HG02798 (cell line): ENCODE measurements at regions not wholly inside any gene's neighbourhood (a gene's known extent, or its start where the extent isn't known, plus 50 kb on each side); places are given as distances from the start of the nearest gene placed in this dataset.

ENCODE experiments used
- ATAC-seq: cut with Tn5 transposase; IDR thresholded peaks from one replicate; pipeline ENCODE4 v1.9.1; 2021; ENCODE audit warnings: mild to moderate bottlenecking; ENCODE audit not compliant: unreplicated experiment, poor library complexity

GRCh38 chr9:121550041-121550440, 50.4 kb upstream of the GGTA1 start:
- ATAC-seq = no peak

- peak; percentile 68 for ATAC-seq
Observed at GRCh38 chr9:121550569-121551512, 51.2 kb upstream of the GGTA1 start.

DNA sequence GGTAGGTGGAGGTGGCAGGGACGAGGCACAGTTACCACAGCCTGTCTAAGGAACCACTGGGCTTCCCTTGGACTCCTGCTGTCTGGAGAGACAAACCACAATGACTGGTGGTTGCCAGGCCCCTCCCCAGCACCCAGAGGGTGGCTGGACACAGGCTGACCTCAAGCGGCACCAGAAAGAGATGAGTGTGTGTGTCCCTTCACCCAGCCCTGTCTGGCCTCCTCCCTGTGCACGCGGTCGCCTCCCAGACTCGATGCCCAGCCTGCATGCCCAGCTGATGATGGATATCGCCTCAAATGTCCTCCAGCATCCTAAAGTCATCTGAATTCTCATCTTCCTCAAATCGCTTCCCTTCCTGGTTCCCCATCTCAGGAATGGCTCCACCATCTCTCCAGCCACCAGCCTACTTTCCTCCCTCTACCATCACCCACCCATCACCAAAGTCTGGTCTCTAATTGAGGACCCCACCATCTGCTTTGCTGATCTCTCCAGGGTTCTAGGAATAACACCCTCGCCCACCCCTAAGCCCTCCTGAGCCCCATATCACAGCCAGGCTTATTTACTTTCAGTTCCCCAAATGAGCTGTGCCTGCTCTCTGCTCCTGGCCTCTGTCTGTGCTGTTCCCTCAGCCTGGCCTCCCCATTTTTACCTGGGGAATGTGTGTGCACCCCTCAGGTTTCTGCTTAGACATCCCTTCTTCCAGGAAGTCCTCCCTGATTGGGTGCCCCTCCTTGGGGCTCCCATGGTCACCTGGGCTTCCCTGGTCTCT, 52.5 kb upstream of the GGTA1 start:
- ATAC-seq = no peak

GRCh38 chr9:121556082-121556481, 56.4 kb upstream of the GGTA1 start:
- no peak for ATAC-seq

DNA sequence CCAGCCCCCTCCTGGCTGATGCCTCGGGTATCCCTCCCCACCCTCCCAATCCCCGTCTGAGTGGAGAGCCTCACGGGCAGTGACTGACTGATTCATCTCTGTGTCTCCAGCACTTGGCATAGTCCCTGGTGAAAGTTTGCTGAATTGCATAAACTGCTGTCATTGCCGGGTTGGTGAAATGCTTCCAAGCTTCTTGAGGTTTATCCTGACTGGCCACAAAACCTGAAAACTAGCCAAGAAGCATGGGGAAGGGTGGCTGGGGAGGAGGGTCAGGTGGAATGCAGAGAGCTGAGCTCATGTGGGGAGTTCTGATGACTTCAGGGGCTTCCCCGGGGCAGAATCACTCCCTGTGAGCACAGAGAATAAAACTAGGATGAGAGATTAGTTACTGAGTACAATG, 56.9 kb upstream of the GGTA1 start:
- no peak for ATAC-seq

- ATAC-seq = no peak
Observed at GRCh38 chr9:121557581-121558447, 58.2 kb upstream of the GGTA1 start.

DNA sequence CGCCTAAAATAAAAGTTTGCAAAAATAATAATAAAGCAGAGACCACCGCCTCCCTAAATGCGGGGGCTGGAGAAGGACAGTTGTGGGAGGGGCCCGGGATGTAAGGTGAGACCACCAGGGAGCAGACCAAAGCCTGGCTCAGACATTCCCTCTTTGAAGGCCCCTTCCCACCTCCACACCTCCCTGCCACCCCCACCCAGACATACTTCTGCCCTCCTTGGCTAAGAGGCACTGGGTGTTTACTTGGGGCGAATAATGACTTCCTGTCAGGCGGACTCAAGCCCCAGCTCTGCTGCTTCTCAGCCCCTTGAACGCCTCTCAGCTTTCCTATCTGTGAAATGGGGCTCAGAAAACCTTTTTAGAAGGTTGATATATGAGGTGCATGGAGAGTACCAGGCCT, 58.8 kb upstream of the GGTA1 start:
- no peak for ATAC-seq

GRCh38 chr9:121559183-121559582, 59.5 kb upstream of the GGTA1 start:
- ATAC-seq = no peak

- no peak for ATAC-seq
Observed at GRCh38 chr9:121560921-121561320, 61.3 kb upstream of the GGTA1 start.

GRCh38 chr9:121561385-121562222, 62.0 kb upstream of the GGTA1 start:
- no peak for ATAC-seq

GRCh38 chr9:121562301-121562700, 62.7 kb upstream of the GGTA1 start:
- no peak for ATAC-seq

GRCh38 chr9:121563425-121563824, 63.8 kb upstream of the GGTA1 start:
- no peak for ATAC-seq

DNA sequence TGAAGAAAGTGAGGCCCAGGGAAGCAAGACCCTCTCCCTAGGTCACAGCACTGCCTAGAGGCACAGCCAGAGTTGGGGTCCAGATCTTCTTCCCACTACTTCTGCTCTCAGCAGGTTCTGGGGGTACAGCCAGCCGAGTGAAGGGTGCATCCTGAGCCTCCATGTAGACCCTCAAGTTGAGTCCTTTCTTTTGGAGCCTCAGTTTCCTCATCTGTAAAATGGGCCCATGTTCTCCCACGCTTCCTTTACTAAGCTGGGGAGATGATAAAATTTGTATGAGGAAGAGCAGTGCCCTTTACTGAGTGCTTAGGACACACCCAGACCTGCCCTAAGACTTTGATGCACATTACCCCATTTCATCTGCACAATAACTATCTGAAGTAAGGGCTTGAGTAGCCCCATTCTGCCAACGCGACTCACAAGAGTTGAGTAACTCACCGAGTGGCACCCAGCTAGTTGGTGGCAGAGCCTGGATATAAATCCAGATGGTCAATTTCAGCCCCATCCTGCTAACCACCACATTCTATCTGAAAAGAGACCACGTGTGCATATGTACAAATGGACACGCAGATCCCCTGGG, 64.3 kb upstream of the GGTA1 start:
- no peak for ATAC-seq

DNA sequence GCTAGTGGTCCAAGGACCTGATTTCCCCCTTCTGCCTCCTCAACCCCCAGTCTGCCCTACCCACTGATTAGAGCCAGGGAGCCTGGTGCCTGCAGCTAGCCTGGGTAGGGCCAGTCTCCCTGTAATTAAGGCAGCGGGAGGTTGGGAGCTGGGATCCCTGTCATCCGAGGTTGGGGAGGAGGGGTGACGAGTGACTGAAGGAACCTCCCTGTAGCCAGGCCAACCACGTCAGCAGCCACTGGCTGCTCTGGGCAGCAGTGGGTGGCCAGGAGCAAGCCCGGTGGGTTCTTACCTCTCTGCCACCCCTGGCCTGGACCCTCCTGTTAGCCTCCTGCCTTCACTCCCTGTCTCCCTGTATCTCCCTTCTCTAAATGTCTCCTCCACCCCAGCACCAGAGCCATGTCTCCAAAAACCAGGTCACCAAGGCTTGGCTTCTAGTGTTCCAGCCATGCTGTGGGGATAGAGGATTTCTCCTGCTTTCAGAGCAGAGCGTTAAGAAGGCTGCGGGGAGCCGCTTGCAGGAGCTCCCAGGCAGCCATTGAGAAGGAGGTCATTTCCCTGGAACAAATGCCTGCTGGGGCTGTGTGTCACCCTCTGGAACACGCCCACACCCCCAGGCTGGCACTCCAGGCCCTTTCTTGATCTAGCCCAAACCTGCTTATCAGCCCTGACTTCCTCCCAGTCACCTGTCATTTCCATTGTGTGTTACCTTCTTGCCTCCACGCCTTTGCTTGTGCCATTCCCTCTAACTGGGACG, 65.0 kb upstream of the GGTA1 start:
- ATAC-seq = no peak

GRCh38 chr9:121566481-121567465, 67.1 kb upstream of the GGTA1 start:
- ATAC-seq = no peak

DNA sequence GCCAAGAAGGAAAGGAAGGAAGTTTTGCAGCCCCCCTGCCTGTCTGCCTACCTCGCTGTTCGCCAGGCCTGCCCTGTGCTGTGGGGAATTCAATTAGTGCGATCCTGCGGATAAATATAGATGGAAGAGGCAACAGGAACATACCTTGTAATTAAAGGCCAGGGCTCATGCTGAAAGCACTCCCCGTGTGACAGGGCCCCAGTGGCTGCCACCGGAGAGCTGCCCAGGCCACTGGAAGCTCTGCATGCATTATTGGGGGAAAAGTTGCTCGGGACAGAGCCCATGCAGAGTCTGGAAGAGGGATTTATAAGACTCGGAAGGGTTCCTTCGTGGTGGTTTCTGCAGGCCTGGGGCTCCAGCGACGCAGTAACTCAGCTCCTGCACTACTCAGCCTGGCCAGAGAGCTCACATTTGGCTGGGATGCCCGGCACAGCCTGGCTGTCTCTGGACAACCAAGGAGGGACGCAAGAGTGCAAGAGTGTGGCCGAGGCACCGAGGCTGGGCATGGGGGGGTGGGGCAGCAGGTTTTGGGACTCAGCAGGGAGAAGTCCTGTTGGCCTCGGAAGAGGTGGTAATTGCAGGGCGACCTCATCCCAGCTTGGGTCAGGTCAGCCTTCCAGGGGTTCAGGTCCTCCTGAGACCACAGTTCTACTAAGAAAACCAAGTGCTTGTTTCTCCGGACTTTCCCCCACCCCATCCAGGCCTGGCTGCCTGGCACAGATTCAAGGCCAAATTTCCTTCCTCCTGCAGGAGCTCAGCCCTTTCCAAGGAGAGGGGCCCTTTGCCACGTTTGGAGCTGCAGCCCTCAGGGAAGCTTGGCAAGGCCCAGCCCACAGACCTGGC, 68.1 kb upstream of the GGTA1 start:
- ATAC-seq = no peak
